ENCODE measurements at regions not wholly inside any gene's neighbourhood (a gene's known extent, or its start where the extent isn't known, plus 50 kb on each side); places are given as distances from the start of the nearest gene placed in this dataset.
"Not testable (repeated sequence)": the region's sequence is repeated elsewhere in the genome, so short reads cannot be mapped to it uniquely, and the experiment has no call there.

GRCh38 chr4:164639001-164639400 is 114.9 kb upstream of the SMIM31 start:
- intact Hi-C loops (cut with micrococcal nuclease): no loop called here

GRCh38 chr4:164648151-164648848 is 105.6 kb upstream of the SMIM31 start:
- intact Hi-C loops (cut with micrococcal nuclease): no loop called here

- intact Hi-C loops (cut with micrococcal nuclease): no loop called here
These were observed 105.1 kb upstream of the SMIM31 start for GRCh38 chr4:164648849-164649212.

DNA sequence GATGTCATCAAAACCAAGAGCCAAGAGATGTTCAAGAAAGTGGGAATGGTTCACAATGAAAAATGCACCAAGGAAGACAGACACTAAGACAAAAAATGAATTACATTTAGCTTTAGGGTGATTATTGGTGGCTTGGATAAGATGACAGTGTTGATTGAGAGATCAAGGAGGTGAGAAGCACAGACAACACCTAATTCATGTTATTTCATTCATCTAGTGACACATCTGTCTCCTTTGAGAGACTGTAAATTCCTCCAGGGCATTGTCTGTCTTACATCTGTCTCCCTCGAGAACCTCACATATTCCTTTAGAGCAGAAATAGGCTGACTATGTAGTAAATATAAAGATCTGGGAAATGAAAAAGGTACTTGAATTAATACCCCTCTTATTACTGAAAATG is 94.2 kb upstream of the SMIM31 start:
- intact Hi-C loops (cut with micrococcal nuclease): no loop called here

DNA sequence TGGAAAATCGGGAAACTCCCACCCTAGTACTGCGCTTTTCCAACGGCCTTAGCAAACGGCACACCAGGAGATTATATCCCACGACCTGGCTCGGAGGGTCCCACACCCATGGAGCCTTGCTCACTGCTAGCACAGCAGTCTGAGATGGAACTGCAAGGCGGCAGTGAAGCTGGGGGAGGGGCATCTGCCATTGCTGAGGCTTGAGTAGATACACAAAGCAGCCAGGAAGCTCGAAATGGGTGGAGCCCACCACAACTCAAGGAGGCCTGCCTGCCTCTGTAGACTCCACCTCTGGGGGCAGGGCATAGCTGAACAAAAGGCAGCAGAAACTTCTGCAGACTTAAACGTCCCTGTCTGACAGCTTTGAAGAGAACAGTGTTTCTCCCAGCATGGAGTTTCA is 77.8 kb upstream of the SMIM31 start:
- intact Hi-C loops (cut with micrococcal nuclease): not testable (repeated sequence)

- intact Hi-C loops (cut with micrococcal nuclease): no loop called here
These were observed 70.9 kb upstream of the SMIM31 start for GRCh38 chr4:164683040-164683439.

GRCh38 chr4:164695650-164696049 is 58.3 kb upstream of the SMIM31 start:
- intact Hi-C loops (cut with micrococcal nuclease): no loop called here

DNA sequence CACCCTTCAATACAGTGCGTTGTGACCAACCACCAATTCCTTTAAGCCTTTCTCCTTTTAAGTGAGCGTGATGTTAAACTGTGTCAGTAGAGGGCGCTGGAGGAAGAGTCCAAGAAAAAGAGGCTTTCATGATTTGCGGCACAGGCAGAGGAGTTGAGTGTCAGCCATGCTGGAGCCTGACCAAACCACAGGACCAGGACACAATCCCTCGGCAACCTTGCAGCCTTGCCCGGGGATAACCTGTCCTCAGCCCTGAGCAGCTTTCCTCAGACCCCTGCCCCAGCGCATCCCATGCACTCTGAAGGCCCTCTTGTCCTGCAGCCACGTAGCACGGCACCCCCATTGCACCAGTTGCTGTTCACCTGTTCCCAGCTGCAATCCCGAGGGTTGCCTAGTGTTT is 53.5 kb upstream of the SMIM31 start:
- intact Hi-C loops (cut with micrococcal nuclease): no loop called here

DNA sequence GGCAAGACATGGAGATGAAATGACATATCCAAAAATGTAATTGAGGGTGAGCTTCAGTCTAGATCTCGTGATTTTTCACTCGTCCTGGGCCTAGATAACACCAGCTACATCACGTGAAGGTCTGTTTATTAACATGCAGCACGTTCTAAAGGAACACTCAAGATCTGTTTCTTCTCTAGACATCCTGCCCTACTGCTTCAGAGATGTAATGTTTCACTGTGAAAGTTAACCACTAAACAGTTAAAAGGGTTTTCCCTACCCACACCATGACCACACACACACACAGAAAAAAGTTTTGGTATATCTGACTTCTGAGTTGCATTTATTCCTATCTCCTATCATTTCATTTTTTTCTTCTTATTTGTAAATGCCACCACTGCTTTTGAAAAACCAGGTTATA is 52.3 kb upstream of the SMIM31 start:
- intact Hi-C loops (cut with micrococcal nuclease): no loop called here

All from T-helper 2 cell treated with Interferon-gamma antibody and Interleukin-4, amounts not matched to agents 100 ng/mL and 5 ng/mL, for 36 hours (primary cell).